H1 (cell line): ENCODE measurements at regions not wholly inside any gene's neighbourhood (a gene's known extent, or its start where the extent isn't known, plus 50 kb on each side); places are given as distances from the start of the nearest gene placed in this dataset.

Experiments
- CTCF ChIA-PET: fragments of 300-600 bp; sonication (Branson Sonifier 250); formaldehyde crosslinking; loops from one replicate; lab custom pipeline; 2021; ENCODE audit not compliant: partially characterized antibody; lab: Charles Lee
- POLR2A ChIA-PET: fragments of 300-600 bp; sonication (Branson Sonifier 250); formaldehyde crosslinking; loops from one replicate; lab custom pipeline; 2021; ENCODE audit warnings: inconsistent platforms; ENCODE audit not compliant: partially characterized antibody; lab: Charles Lee
- DNase-seq, 2 experiments: peaks; one replicate each; pipeline versions ENCODE4 v3.0.0 to v3.0.0-alpha.2; 2010 to 2022; ENCODE audit warnings: low spot score in 2 of 2, low read depth in 1 of 2, mixed read lengths in 1 of 2
- FAIRE-seq: peaks from 2 replicates; lab custom pipeline; 2011; peaks lifted over from hg19 to GRCh38; lab: Jason Lieb, UNC
- H2AFZ ChIP-seq: 2 replicates; pipeline ENCODE4 v1.8.1; 2012; ENCODE audit warnings: low read length, inconsistent platforms
- H2AK5ac ChIP-seq: 2 replicates; pipeline ENCODE4 v1.6.1; 2013; ENCODE audit warnings: low read depth, low read length
- H2BK120ac ChIP-seq: replicated peaks from 2 replicates; pipeline ENCODE3; 2013; ENCODE audit warnings: low read depth, low read length, inconsistent platforms
- H2BK12ac ChIP-seq: 2 replicates; pipeline ENCODE4 v1.6.1; 2013; ENCODE audit warnings: low read depth, low read length
- H2BK15ac ChIP-seq: 2 replicates; pipeline ENCODE4 v1.6.1; 2013; ENCODE audit warnings: low read length
- H2BK20ac ChIP-seq: 2 replicates; pipeline ENCODE4 v1.6.1; 2013; ENCODE audit warnings: low read length
- H2BK5ac ChIP-seq: 2 replicates; pipeline ENCODE4 v1.6.1; 2013; ENCODE audit warnings: low read depth, low read length
- H3K14ac ChIP-seq: 2 replicates; pipeline ENCODE4 v1.6.1; 2013; ENCODE audit warnings: inconsistent platforms; ENCODE audit not compliant: insufficient read length
- H3K18ac ChIP-seq: 2 replicates; pipeline ENCODE4 v1.6.1; 2013; ENCODE audit warnings: low read length; ENCODE audit errors: extremely low read depth
- H3K23ac ChIP-seq: 2 replicates; pipeline ENCODE4 v1.6.1; 2013; ENCODE audit warnings: inconsistent platforms; ENCODE audit not compliant: insufficient read length
- H3K23me2 ChIP-seq: 2 replicates; pipeline ENCODE4 v1.6.1; 2013; ENCODE audit warnings: low read depth, low read length
- H3K27ac ChIP-seq: 2 replicates; pipeline ENCODE4 v1.6.1; 2011; ENCODE audit warnings: low read depth, low read length, inconsistent platforms
- H3K27me3 ChIP-seq, 4 experiments: replicated peaks in 1 of 4; 1 replicate in 1 of 4; 2 replicates in 3 of 4; pipeline versions ENCODE4 v1.6.1 to v1.8.1; 2011 to 2013; ENCODE audit warnings: low read length in 3 of 4, mild to moderate bottlenecking in 3 of 4, inconsistent platforms in 2 of 4, mixed read lengths in 2 of 4, moderate library complexity in 1 of 4; ENCODE audit not compliant: control insufficient read depth in 3 of 4, insufficient read depth in 3 of 4; ENCODE audit errors: extremely low read depth in 1 of 4
- H3K36me3 ChIP-seq, 4 experiments: 2 replicates each; pipeline versions ENCODE4 v1.6.1 to v1.8.1; 2011 to 2013; ENCODE audit warnings: mild to moderate bottlenecking in 4 of 4, low read length in 3 of 4, moderate library complexity in 2 of 4, control low read depth in 1 of 4, inconsistent platforms in 1 of 4; ENCODE audit not compliant: insufficient read depth in 4 of 4, control insufficient read depth in 2 of 4
- H3K4ac ChIP-seq: replicated peaks from 2 replicates; pipeline ENCODE3; 2013; ENCODE audit warnings: low read length, low read depth, mixed read lengths, inconsistent platforms; ENCODE audit not compliant: insufficient read length
- H3K4me1 ChIP-seq, 4 experiments: replicated peaks in 1 of 4; 1 replicate in 1 of 4; 2 replicates in 3 of 4; pipeline versions ENCODE4 v1.6.1 to v1.8.1; 2011 to 2013; ENCODE audit warnings: low read length in 3 of 4, inconsistent platforms in 2 of 4, mixed read lengths in 1 of 4; ENCODE audit not compliant: insufficient read depth in 4 of 4, control insufficient read depth in 3 of 4
- H3K4me2 ChIP-seq, 2 experiments: 2 replicates each; pipeline versions ENCODE4 v1.6.1 to v1.8.1; 2011 to 2013; ENCODE audit warnings: low read depth in 2 of 2, low read length in 2 of 2, control low read depth in 1 of 2, inconsistent platforms in 1 of 2, mild to moderate bottlenecking in 1 of 2; ENCODE audit not compliant: insufficient read depth in 1 of 2
- H3K4me3 ChIP-seq, 4 experiments: fragments of 200-600, 300-600 bp in 1 of 4; sonication (generic), shearing (Covaris generic), sonication (Bioruptor Twin) in 1 of 4; 2 replicates each; pipeline versions ENCODE4 v1.5.1 to v1.8.1; 2011 to 2016; ENCODE audit warnings: low read length in 4 of 4, low read depth in 3 of 4, control low read depth in 2 of 4, inconsistent platforms in 2 of 4, mild to moderate bottlenecking in 2 of 4, mixed read lengths in 1 of 4, moderate library complexity in 1 of 4; ENCODE audit not compliant: insufficient read depth in 2 of 4; ENCODE audit errors: extremely low read depth in 1 of 4
- H3K56ac ChIP-seq: replicated peaks from 2 replicates; pipeline ENCODE3; 2013; ENCODE audit warnings: low read depth, mild to moderate bottlenecking, mixed read lengths, low read length, inconsistent platforms; ENCODE audit not compliant: insufficient read length
- H3K79me1 ChIP-seq: 2 replicates; pipeline ENCODE4 v1.6.1; 2013; ENCODE audit warnings: low read depth, low read length, control low read depth
- H3K79me2 ChIP-seq, 2 experiments: 2 replicates each; pipeline versions ENCODE4 v1.6.1 to v1.8.1; 2012 to 2013; ENCODE audit warnings: low read length in 2 of 2, mild to moderate bottlenecking in 2 of 2, inconsistent platforms in 1 of 2; ENCODE audit not compliant: insufficient read depth in 2 of 2, control insufficient read depth in 1 of 2
- H3K9ac ChIP-seq, 4 experiments: replicated peaks in 1 of 4; 1 replicate in 1 of 4; 2 replicates in 3 of 4; pipeline versions ENCODE4 v1.6.1 to v1.8.1; 2011 to 2013; ENCODE audit warnings: low read depth in 3 of 4, low read length in 3 of 4, control low read depth in 2 of 4, mild to moderate bottlenecking in 2 of 4, moderate library complexity in 2 of 4, inconsistent platforms in 1 of 4; ENCODE audit errors: extremely low read depth in 1 of 4
- H3K9me3 ChIP-seq, 2 experiments: 2 replicates each; pipeline versions ENCODE4 v1.6.1 to v1.8.1; 2012 to 2013; ENCODE audit warnings: mild to moderate bottlenecking in 2 of 2, moderate library complexity in 2 of 2, control low read depth in 1 of 2, inconsistent platforms in 1 of 2, low read depth in 1 of 2, low read length in 1 of 2, mixed read lengths in 1 of 2; ENCODE audit not compliant: insufficient read depth in 2 of 2
- H4K20me1 ChIP-seq, 2 experiments: replicated peaks in 1 of 2; 2 replicates each; pipeline versions ENCODE3 to v1.8.1; 2011 to 2013; ENCODE audit warnings: inconsistent platforms in 2 of 2, low read length in 2 of 2, mild to moderate bottlenecking in 1 of 2; ENCODE audit not compliant: insufficient read depth in 2 of 2, control insufficient read depth in 1 of 2
- H4K5ac ChIP-seq: 2 replicates; pipeline ENCODE4 v1.6.1; 2013; ENCODE audit warnings: low read length, low read depth, mixed read lengths, inconsistent platforms; ENCODE audit not compliant: insufficient read length
- H4K8ac ChIP-seq: 2 replicates; pipeline ENCODE4 v1.8.0; 2013; ENCODE audit warnings: mild to moderate bottlenecking, moderate library complexity, low read length, inconsistent platforms; ENCODE audit not compliant: insufficient read depth; ENCODE audit errors: extremely low read depth
- H4K91ac ChIP-seq: replicated peaks from 2 replicates; pipeline ENCODE3; 2013; ENCODE audit warnings: low read length, mixed read lengths, inconsistent platforms; ENCODE audit not compliant: insufficient read length
- CTBP2 ChIP-seq: IDR thresholded peaks from 2 replicates; pipeline ENCODE4 v1.7.0; 2011; ENCODE audit warnings: borderline replicate concordance, mild to moderate bottlenecking, moderate library complexity, mixed read lengths, low read length; ENCODE audit not compliant: insufficient read depth, insufficient read length
- KDM5A ChIP-seq: fragments of 200-600 bp; IDR thresholded peaks from 2 replicates; pipeline ENCODE4 v1.7.1; 2012; ENCODE audit warnings: mild to moderate bottlenecking, low read length, inconsistent platforms, mixed read lengths
- MAFK ChIP-seq: IDR thresholded peaks from 2 replicates; pipeline ENCODE4 v1.6.1; 2012; ENCODE audit warnings: low read depth, mild to moderate bottlenecking, improper control_type of control experiment, low read length
- RFX5 ChIP-seq: IDR thresholded peaks from 2 replicates; pipeline ENCODE4 v1.6.1; 2011; ENCODE audit warnings: low read depth, low read length, improper control_type of control experiment, borderline replicate concordance
- RXRA ChIP-seq: IDR thresholded peaks from 2 replicates; pipeline ENCODE4 v1.6.1; 2011; ENCODE audit warnings: low read depth, mild to moderate bottlenecking, low read length, moderate library complexity; ENCODE audit not compliant: insufficient read depth
- SIRT6 ChIP-seq: IDR thresholded peaks from one replicate; pipeline ENCODE4 v1.7.1; 2012; ENCODE audit warnings: low read length, inconsistent platforms
- WGBS, 2 experiments: shearing (Covaris generic) in 1 of 2; methylation state at CpG; one replicate each; pipeline versions ENCODE4 v1.1.6 to v1.1.7; 2013 to 2015; ENCODE audit warnings: low lambda C conversion rate in 2 of 2, mixed read lengths in 2 of 2, inconsistent platforms in 1 of 2, low coverage in 1 of 2, missing lambda C conversion rate in 1 of 2; ENCODE audit not compliant: insufficient replicate concordance in 2 of 2, insufficient coverage in 1 of 2, insufficient read length in 1 of 2; ENCODE audit errors: extremely low coverage in 1 of 2, missing lambda C conversion rate in 1 of 2; 5-methylcytosine and 5-hydroxymethylcytosine counted together

DNA sequence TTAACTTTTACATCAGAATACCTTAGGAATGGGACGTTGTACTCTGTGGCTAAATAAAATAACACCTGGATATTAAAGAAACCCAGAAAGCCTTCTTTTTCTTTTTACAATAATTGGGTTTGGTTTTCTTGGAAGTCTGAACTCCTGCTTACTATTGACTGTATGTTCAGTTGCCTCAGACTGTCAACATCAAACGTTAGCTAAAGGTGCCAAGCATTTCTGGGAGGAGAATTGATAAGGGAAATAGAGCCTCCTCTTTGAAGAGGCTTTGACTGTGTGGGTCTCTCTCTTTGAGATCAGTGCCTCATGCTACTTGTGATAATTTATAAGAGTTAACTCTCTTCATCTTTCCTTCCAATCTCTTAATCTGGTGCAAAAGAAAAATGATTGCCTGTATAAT, 224.7 kb upstream of the BMPER start:
- FAIRE-seq, result no peak
- 90% methylated on average over 2 of the region's 2 CpGs; no CpG with 5 or more reads in 1 of the 2 experiments for WGBS, 2 experiments
- no peaks in the 10 kb centered on the region for H3K23me2 ChIP-seq
- TF ChIP-seq RXRA, result no peak
- no peak for TF ChIP-seq RFX5
- no peak for TF ChIP-seq KDM5A
- TF ChIP-seq MAFK, result no peak
- TF ChIP-seq SIRT6, result no peak
- TF ChIP-seq CTBP2, result no peak

More for the DNA sequence above, 224.7 kb upstream of the BMPER start:
- Histone ChIP-seq H3K4me2 (no peak overlapping the region), H3K56ac (no peak overlapping the region), H3K4me1 (no peaks in the 10 kb centered on the region), H3K14ac (no peak overlapping the region), H4K5ac (no peak overlapping the region), H3K23ac (no peak overlapping the region), H3K79me2 (no peaks in the 10 kb centered on the region), H4K20me1 (no peaks in the 10 kb centered on the region), H3K18ac (no peak overlapping the region), H2AFZ (no peak overlapping the region), H2BK120ac (no peak overlapping the region), H2BK20ac (no peak overlapping the region), H3K4me3 (no peak overlapping the region), H3K27me3 (no peaks in the 10 kb centered on the region), H4K8ac (no peak overlapping the region), H2BK15ac (no peak overlapping the region), H3K9ac (no peak overlapping the region), H3K36me3 (no peaks in the 10 kb centered on the region), H3K79me1 (no peaks in the 10 kb centered on the region), H2BK5ac (no peak overlapping the region), H3K4ac (no peak overlapping the region), H2AK5ac (no peak overlapping the region), H3K9me3 (no peaks in the 10 kb centered on the region), H2BK12ac (no peak overlapping the region), H4K91ac (no peak overlapping the region), H3K27ac (no peak overlapping the region)
- DNase-seq, result no peak
- ChIA-PET CTCF (no interaction called here), POLR2A (no interaction called here)
